WTC11 (cell line): ENCODE measurements at regions not wholly inside any gene's neighbourhood (a gene's known extent, or its start where the extent isn't known, plus 50 kb on each side); places are given as distances from the start of the nearest gene placed in this dataset.

Experiments
- E2F1 ChIP-seq: sonication (generic); formaldehyde crosslinking; IDR thresholded peaks from 2 replicates; pipeline ENCODE4 v1.8.0; 2022; ENCODE audit warnings: mild to moderate bottlenecking, missing genetic modification reagents
- FOXK1 ChIP-seq: sonication (generic); formaldehyde crosslinking; IDR thresholded peaks from 2 replicates; pipeline ENCODE4 v1.8.0; 2022; ENCODE audit warnings: mild to moderate bottlenecking, moderate library complexity, missing genetic modification reagents
- MAX ChIP-seq: sonication (generic); formaldehyde crosslinking; IDR thresholded peaks from 2 replicates; pipeline ENCODE4 v1.8.0; 2022; ENCODE audit warnings: mild to moderate bottlenecking, missing genetic modification reagents
- SP1 ChIP-seq: sonication (generic); formaldehyde crosslinking; conservative IDR thresholded peaks from 2 replicates; pipeline ENCODE4 v1.8.1; 2022; ENCODE audit warnings: missing genetic modification reagents
- ZNF263 ChIP-seq: sonication (generic); formaldehyde crosslinking; IDR thresholded peaks from 2 replicates; pipeline ENCODE4 v1.8.1; 2022; ENCODE audit warnings: low read depth, mild to moderate bottlenecking, moderate library complexity, missing genetic modification reagents
- TF ChIP-seq, protein P1 (sequence below): fragments of 200-600 bp; IDR thresholded peaks from 2 replicates; pipeline ENCODE4 v1.8.0; 2022; ENCODE audit warnings: antibody characterized with exemption
- TF ChIP-seq, protein P2 (sequence below): sonication (generic); formaldehyde crosslinking; IDR thresholded peaks from 2 replicates; pipeline ENCODE4 v1.8.1; 2022; ENCODE audit warnings: mild to moderate bottlenecking, moderate library complexity, missing genetic modification reagents
- TF ChIP-seq, protein P3 (sequence below): sonication (generic); formaldehyde crosslinking; IDR thresholded peaks from 2 replicates; pipeline ENCODE4 v1.8.1; 2022; ENCODE audit warnings: low read depth, missing genetic modification reagents, borderline replicate concordance

DNA sequence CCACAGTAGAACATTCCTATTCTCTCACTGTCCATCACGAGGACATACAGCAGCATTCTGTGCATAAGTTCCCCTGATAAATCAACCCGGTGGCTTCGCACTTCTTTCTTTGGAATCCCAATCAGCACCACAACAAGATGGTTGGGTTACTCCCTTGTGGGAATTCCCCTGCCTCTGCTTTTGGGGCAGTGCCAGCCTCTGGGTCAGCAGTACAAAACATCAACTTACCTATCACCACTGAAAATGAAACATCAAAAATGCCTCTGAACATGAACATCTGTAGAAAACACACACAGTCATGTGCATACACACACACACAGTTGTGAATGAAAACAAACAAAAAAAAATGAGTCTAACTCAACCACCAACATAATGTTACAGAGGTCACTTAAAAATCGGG lies 79.3 kb downstream of the KCNA4 start:
- TF ChIP-seq SP1 (CRISPR knock-in tag): no peak
- TF ChIP-seq ZNF263 (CRISPR knock-in tag): no peak
- TF ChIP-seq MAX (CRISPR knock-in tag): no peak
- TF ChIP-seq, protein P1, sequence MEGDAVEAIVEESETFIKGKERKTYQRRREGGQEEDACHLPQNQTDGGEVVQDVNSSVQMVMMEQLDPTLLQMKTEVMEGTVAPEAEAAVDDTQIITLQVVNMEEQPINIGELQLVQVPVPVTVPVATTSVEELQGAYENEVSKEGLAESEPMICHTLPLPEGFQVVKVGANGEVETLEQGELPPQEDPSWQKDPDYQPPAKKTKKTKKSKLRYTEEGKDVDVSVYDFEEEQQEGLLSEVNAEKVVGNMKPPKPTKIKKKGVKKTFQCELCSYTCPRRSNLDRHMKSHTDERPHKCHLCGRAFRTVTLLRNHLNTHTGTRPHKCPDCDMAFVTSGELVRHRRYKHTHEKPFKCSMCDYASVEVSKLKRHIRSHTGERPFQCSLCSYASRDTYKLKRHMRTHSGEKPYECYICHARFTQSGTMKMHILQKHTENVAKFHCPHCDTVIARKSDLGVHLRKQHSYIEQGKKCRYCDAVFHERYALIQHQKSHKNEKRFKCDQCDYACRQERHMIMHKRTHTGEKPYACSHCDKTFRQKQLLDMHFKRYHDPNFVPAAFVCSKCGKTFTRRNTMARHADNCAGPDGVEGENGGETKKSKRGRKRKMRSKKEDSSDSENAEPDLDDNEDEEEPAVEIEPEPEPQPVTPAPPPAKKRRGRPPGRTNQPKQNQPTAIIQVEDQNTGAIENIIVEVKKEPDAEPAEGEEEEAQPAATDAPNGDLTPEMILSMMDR: no peak
- no peak for TF ChIP-seq FOXK1 (CRISPR knock-in tag)
- no peak for TF ChIP-seq E2F1 (CRISPR knock-in tag)
- TF ChIP-seq, protein P2, sequence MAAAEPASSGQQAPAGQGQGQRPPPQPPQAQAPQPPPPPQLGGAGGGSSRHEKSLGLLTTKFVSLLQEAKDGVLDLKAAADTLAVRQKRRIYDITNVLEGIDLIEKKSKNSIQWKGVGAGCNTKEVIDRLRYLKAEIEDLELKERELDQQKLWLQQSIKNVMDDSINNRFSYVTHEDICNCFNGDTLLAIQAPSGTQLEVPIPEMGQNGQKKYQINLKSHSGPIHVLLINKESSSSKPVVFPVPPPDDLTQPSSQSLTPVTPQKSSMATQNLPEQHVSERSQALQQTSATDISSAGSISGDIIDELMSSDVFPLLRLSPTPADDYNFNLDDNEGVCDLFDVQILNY: no peak
- TF ChIP-seq, protein P3, sequence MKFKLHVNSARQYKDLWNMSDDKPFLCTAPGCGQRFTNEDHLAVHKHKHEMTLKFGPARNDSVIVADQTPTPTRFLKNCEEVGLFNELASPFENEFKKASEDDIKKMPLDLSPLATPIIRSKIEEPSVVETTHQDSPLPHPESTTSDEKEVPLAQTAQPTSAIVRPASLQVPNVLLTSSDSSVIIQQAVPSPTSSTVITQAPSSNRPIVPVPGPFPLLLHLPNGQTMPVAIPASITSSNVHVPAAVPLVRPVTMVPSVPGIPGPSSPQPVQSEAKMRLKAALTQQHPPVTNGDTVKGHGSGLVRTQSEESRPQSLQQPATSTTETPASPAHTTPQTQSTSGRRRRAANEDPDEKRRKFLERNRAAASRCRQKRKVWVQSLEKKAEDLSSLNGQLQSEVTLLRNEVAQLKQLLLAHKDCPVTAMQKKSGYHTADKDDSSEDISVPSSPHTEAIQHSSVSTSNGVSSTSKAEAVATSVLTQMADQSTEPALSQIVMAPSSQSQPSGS (CRISPR knock-in tag): no peak
